Endodermal cell (in vitro differentiated cells): ENCODE measurements at regions not wholly inside any gene's neighbourhood (a gene's known extent, or its start where the extent isn't known, plus 50 kb on each side); places are given as distances from the start of the nearest gene placed in this dataset.

Source experiments
- DNase-seq: peaks from one replicate; pipeline ENCODE4 v3.0.0-alpha.2; 2017
- H3K27ac ChIP-seq: 2 replicates; pipeline ENCODE4 v1.5.1; 2013; ENCODE audit warnings: mild to moderate bottlenecking, low read depth, low read length, moderate library complexity
- H3K27me3 ChIP-seq: 2 replicates; pipeline ENCODE4 v1.6.1; 2013; ENCODE audit warnings: mild to moderate bottlenecking, low read length, moderate library complexity; ENCODE audit not compliant: insufficient read depth, control insufficient read depth, poor library complexity, severe bottlenecking
- H3K36me3 ChIP-seq: 2 replicates; pipeline ENCODE4 v1.7.0; 2013; ENCODE audit warnings: mild to moderate bottlenecking, low read length, moderate library complexity; ENCODE audit not compliant: control insufficient read depth, insufficient read depth
- H3K4me1 ChIP-seq: one replicate; pipeline ENCODE4 v1.7.0; 2013; ENCODE audit warnings: low read length; ENCODE audit not compliant: control insufficient read depth, insufficient read depth
- H3K4me3 ChIP-seq: 2 replicates; pipeline ENCODE4 v1.5.1; 2013; ENCODE audit warnings: mild to moderate bottlenecking, low read length, moderate library complexity
- H3K9ac ChIP-seq: 2 replicates; pipeline ENCODE4 v1.6.1; 2013; ENCODE audit warnings: mild to moderate bottlenecking, low read length, moderate library complexity; ENCODE audit not compliant: poor library complexity, severe bottlenecking; ENCODE audit errors: extremely low read depth
- H3K9me3 ChIP-seq: 2 replicates; pipeline ENCODE4 v1.6.1; 2013; ENCODE audit warnings: mild to moderate bottlenecking, low read length, moderate library complexity; ENCODE audit not compliant: control insufficient read depth
- H3K27ac Mint-ChIP-seq: 2 replicates; pipeline ENCODE4 v1.8.0; 2020; ENCODE audit warnings: mixed read lengths
- H3K27me3 Mint-ChIP-seq: 2 replicates; pipeline ENCODE4 v1.8.0; 2021; ENCODE audit warnings: mild to moderate bottlenecking, mixed read lengths; ENCODE audit not compliant: insufficient read depth
- H3K36me3 Mint-ChIP-seq: 2 replicates; pipeline ENCODE4 v1.8.0; 2020; ENCODE audit warnings: low read depth, mixed read lengths
- H3K4me1 Mint-ChIP-seq: 2 replicates; pipeline ENCODE4 v1.8.0; 2020; ENCODE audit warnings: mixed read lengths
- H3K4me3 Mint-ChIP-seq: 2 replicates; pipeline ENCODE4 v1.8.0; 2020; ENCODE audit warnings: mild to moderate bottlenecking, moderate library complexity, mixed read lengths
- H3K9me3 Mint-ChIP-seq: 2 replicates; pipeline ENCODE4 v1.8.0; 2020; ENCODE audit warnings: mild to moderate bottlenecking, mixed read lengths
- CTCF ChIP-seq: fragments of 200-600 bp; sonication (generic); conservative IDR thresholded peaks from 2 replicates; pipeline ENCODE4 v1.5.0; 2021; ENCODE audit warnings: antibody characterized with exemption, mild to moderate bottlenecking
- WGBS, 2 experiments: methylation state at CpG; one replicate each; pipeline versions ENCODE4 v1.1.5 to v1.1.7; 2013; ENCODE audit warnings: missing lambda C conversion rate in 2 of 2, mixed read lengths in 1 of 2; ENCODE audit not compliant: insufficient coverage in 1 of 2, insufficient read length in 1 of 2; 5-methylcytosine and 5-hydroxymethylcytosine counted together

GRCh38 chrX:758917-759316 lies 128.3 kb downstream of the SHOX start:
- 82 to 92% methylated on average over 5 to 6 of the region's 6 CpGs for whole genome bisulfite sequencing, 2 experiments
- H3K27me3 Mint-ChIP-seq, result peaks cover 37% of the 10 kb centered on the region
- H3K36me3 Mint-ChIP-seq, result no peaks in the 10 kb centered on the region
- no peaks in the 10 kb centered on the region for H3K27me3 ChIP-seq
- no peak overlapping the region for H3K4me3 Mint-ChIP-seq
- H3K4me3 ChIP-seq, result no peak overlapping the region
- no peaks in the 10 kb centered on the region for H3K4me1 ChIP-seq
- no peaks in the 10 kb centered on the region for H3K9me3 ChIP-seq
- no peaks in the 10 kb centered on the region for H3K4me1 Mint-ChIP-seq
- TF ChIP-seq CTCF, result no peak
- no peak overlapping the region for H3K9ac ChIP-seq
- H3K36me3 ChIP-seq, result no peaks in the 10 kb centered on the region
- no peaks in the 10 kb centered on the region for H3K9me3 Mint-ChIP-seq
- no peak overlapping the region for H3K27ac ChIP-seq
- H3K27ac Mint-ChIP-seq, result no peak overlapping the region
- DNase-seq, result no peak

DNA sequence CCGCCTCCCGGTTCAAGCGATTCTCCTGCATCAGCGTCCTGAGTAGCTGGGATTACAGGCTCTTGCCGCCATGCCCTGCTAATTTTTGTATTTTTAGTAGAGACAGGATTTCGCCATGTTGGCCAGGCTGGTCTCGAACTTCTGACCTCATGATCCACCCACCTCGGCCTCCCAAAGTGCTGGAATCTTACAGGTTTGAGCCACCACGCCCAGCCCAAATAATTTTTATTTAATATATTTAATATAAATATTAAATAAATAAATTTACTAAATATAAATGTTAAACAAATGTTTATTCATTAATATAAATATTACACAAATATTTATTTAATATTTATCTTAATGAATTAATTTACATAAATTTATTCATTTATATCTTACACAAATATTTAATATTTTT lies 120.2 kb downstream of the SHOX start:
- no peaks in the 10 kb centered on the region for H3K9me3 ChIP-seq
- Mint-ChIP-seq H3K9me3 (no peaks in the 10 kb centered on the region), H3K4me3 (no peak overlapping the region), H3K27ac (no peak overlapping the region), H3K36me3 (no peaks in the 10 kb centered on the region), H3K27me3 (peaks cover 2% of the 10 kb centered on the region), H3K4me1 (no peaks in the 10 kb centered on the region)
- no peak overlapping the region for H3K9ac ChIP-seq
- 85 to 95% methylated on average over 7 to 8 of the region's 9 CpGs for WGBS, 2 experiments
- H3K4me3 ChIP-seq, result no peak overlapping the region
- no peak overlapping the region for H3K27ac ChIP-seq
- DNase-seq, result peak; percentile 22
- H3K4me1 ChIP-seq, result no peaks in the 10 kb centered on the region
- TF ChIP-seq CTCF, result no peak
- no peaks in the 10 kb centered on the region for H3K36me3 ChIP-seq
- H3K27me3 ChIP-seq, result no peaks in the 10 kb centered on the region

DNA sequence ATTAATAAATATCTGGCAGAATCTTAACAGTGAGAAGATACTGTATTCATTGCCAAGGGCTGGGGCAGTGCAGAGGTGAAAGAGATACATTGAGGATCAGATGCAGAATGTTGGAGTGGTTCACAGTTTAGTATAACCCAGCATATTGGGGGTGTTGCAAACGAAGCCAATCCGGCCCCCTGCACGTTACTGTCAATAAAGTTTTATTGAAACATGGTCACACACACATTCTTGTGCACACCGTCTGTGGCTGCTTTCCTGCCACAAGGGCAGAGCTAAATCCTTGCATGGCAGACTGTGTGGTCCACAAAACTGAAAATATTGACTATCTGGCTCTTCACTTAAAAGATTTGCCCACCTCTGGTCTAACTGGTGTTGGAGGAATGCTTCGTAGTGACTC lies 119.7 kb downstream of the SHOX start:
- Mint-ChIP-seq H3K9me3 (no peaks in the 10 kb centered on the region), H3K4me3 (no peak overlapping the region), H3K4me1 (no peaks in the 10 kb centered on the region), H3K36me3 (no peaks in the 10 kb centered on the region), H3K27me3 (peaks cover 4% of the 10 kb centered on the region), H3K27ac (no peak overlapping the region)
- Histone ChIP-seq H3K4me1 (no peaks in the 10 kb centered on the region), H3K4me3 (no peak overlapping the region), H3K27ac (no peak overlapping the region), H3K9ac (no peak overlapping the region), H3K36me3 (no peaks in the 10 kb centered on the region), H3K27me3 (no peaks in the 10 kb centered on the region), H3K9me3 (no peaks in the 10 kb centered on the region)
- TF ChIP-seq CTCF, result no peak
- no peak for DNase-seq
- WGBS, 2 experiments, result 81 to 93% methylated on average over 4 to 5 of the region's 5 CpGs
